Endodermal cell (in vitro differentiated cells): ENCODE measurements at regions not wholly inside any gene's neighbourhood (a gene's known extent, or its start where the extent isn't known, plus 50 kb on each side); places are given as distances from the start of the nearest gene placed in this dataset.

Source experiments
- DNase-seq: peaks from one replicate; pipeline ENCODE4 v3.0.0-alpha.2; 2017
- H3K27ac ChIP-seq: 2 replicates; pipeline ENCODE4 v1.5.1; 2013; ENCODE audit warnings: mild to moderate bottlenecking, low read depth, low read length, moderate library complexity
- H3K27me3 ChIP-seq: 2 replicates; pipeline ENCODE4 v1.6.1; 2013; ENCODE audit warnings: mild to moderate bottlenecking, low read length, moderate library complexity; ENCODE audit not compliant: insufficient read depth, control insufficient read depth, poor library complexity, severe bottlenecking
- H3K36me3 ChIP-seq: 2 replicates; pipeline ENCODE4 v1.7.0; 2013; ENCODE audit warnings: mild to moderate bottlenecking, low read length, moderate library complexity; ENCODE audit not compliant: control insufficient read depth, insufficient read depth
- H3K4me1 ChIP-seq: one replicate; pipeline ENCODE4 v1.7.0; 2013; ENCODE audit warnings: low read length; ENCODE audit not compliant: control insufficient read depth, insufficient read depth
- H3K4me3 ChIP-seq: 2 replicates; pipeline ENCODE4 v1.5.1; 2013; ENCODE audit warnings: mild to moderate bottlenecking, low read length, moderate library complexity
- H3K9ac ChIP-seq: 2 replicates; pipeline ENCODE4 v1.6.1; 2013; ENCODE audit warnings: mild to moderate bottlenecking, low read length, moderate library complexity; ENCODE audit not compliant: poor library complexity, severe bottlenecking; ENCODE audit errors: extremely low read depth
- H3K9me3 ChIP-seq: 2 replicates; pipeline ENCODE4 v1.6.1; 2013; ENCODE audit warnings: mild to moderate bottlenecking, low read length, moderate library complexity; ENCODE audit not compliant: control insufficient read depth
- H3K27ac Mint-ChIP-seq: 2 replicates; pipeline ENCODE4 v1.8.0; 2020; ENCODE audit warnings: mixed read lengths
- H3K27me3 Mint-ChIP-seq: 2 replicates; pipeline ENCODE4 v1.8.0; 2021; ENCODE audit warnings: mild to moderate bottlenecking, mixed read lengths; ENCODE audit not compliant: insufficient read depth
- H3K36me3 Mint-ChIP-seq: 2 replicates; pipeline ENCODE4 v1.8.0; 2020; ENCODE audit warnings: low read depth, mixed read lengths
- H3K4me1 Mint-ChIP-seq: 2 replicates; pipeline ENCODE4 v1.8.0; 2020; ENCODE audit warnings: mixed read lengths
- H3K4me3 Mint-ChIP-seq: 2 replicates; pipeline ENCODE4 v1.8.0; 2020; ENCODE audit warnings: mild to moderate bottlenecking, moderate library complexity, mixed read lengths
- H3K9me3 Mint-ChIP-seq: 2 replicates; pipeline ENCODE4 v1.8.0; 2020; ENCODE audit warnings: mild to moderate bottlenecking, mixed read lengths
- WGBS, 2 experiments: methylation state at CpG; one replicate each; pipeline versions ENCODE4 v1.1.5 to v1.1.7; 2013; ENCODE audit warnings: missing lambda C conversion rate in 2 of 2, mixed read lengths in 1 of 2; ENCODE audit not compliant: insufficient coverage in 1 of 2, insufficient read length in 1 of 2; 5-methylcytosine and 5-hydroxymethylcytosine counted together
- TF ChIP-seq, protein P1 (sequence below): fragments of 200-600 bp; sonication (generic); conservative IDR thresholded peaks from 2 replicates; pipeline ENCODE4 v1.5.0; 2021; ENCODE audit warnings: antibody characterized with exemption, mild to moderate bottlenecking

DNA sequence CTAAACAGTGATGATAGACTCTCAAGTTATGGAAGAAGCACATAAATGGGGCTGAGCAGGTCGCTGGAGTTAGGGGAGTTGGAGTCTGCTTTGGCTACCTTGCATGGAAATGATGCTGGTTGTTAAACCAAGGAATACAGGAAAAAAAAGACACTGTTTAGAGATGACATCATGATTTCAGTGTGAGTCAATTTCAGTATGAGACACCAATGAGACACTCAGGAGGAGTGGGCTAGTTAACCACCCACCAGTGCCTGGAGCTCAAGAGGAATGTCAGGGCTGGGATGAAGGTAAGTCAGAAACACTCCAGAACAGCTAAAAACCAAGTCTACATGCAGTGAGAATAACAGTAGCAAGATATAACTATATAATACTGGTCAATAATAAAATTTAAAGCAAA is 303.6 kb downstream of the SOX11 start:
- Mint-ChIP-seq H3K4me1 (peaks cover 8% of the 10 kb centered on the region), H3K9me3 (no peaks in the 10 kb centered on the region), H3K27me3 (peaks cover 5% of the 10 kb centered on the region), H3K27ac (no peak overlapping the region), H3K36me3 (no peaks in the 10 kb centered on the region), H3K4me3 (no peak overlapping the region)
- Histone ChIP-seq H3K4me1 (no peaks in the 10 kb centered on the region), H3K27ac (no peak overlapping the region), H3K36me3 (no peaks in the 10 kb centered on the region), H3K27me3 (no peaks in the 10 kb centered on the region), H3K9ac (no peak overlapping the region), H3K4me3 (no peak overlapping the region), H3K9me3 (no peaks in the 10 kb centered on the region)
- TF ChIP-seq, protein P1, sequence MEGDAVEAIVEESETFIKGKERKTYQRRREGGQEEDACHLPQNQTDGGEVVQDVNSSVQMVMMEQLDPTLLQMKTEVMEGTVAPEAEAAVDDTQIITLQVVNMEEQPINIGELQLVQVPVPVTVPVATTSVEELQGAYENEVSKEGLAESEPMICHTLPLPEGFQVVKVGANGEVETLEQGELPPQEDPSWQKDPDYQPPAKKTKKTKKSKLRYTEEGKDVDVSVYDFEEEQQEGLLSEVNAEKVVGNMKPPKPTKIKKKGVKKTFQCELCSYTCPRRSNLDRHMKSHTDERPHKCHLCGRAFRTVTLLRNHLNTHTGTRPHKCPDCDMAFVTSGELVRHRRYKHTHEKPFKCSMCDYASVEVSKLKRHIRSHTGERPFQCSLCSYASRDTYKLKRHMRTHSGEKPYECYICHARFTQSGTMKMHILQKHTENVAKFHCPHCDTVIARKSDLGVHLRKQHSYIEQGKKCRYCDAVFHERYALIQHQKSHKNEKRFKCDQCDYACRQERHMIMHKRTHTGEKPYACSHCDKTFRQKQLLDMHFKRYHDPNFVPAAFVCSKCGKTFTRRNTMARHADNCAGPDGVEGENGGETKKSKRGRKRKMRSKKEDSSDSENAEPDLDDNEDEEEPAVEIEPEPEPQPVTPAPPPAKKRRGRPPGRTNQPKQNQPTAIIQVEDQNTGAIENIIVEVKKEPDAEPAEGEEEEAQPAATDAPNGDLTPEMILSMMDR, result no peak
- no peak for DNase-seq
- WGBS, 2 experiments, result 85 to 100% methylated on average over 1 of the region's 1 CpG

DNA sequence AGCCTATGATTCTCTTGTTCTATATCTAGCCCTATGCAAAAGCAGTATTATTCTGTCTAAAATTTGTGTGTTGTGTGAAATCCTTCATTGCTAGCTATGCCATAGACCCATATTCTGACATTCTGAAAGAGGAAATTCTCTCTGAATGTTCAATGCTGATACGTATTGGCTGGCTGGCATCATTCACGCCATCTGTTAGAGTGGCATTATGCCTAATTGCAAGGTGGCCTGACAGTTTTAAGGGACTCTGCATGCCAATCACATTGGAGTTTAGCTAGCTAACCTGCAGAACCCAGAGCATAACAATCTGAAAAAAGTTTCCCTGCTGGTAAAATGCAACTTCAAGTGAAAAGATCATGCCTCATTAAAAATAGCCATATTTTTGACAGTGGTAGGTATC is 316.0 kb downstream of the SOX11 start:
- TF ChIP-seq, protein P1, result no peak
- Histone ChIP-seq H3K9ac (no peak overlapping the region), H3K4me1 (no peaks in the 10 kb centered on the region), H3K27ac (no peak overlapping the region), H3K27me3 (no peaks in the 10 kb centered on the region), H3K36me3 (no peaks in the 10 kb centered on the region), H3K9me3 (no peaks in the 10 kb centered on the region), H3K4me3 (no peak overlapping the region)
- Mint-ChIP-seq H3K4me3 (no peak overlapping the region), H3K27ac (no peak overlapping the region), H3K4me1 (no peaks in the 10 kb centered on the region), H3K27me3 (no peaks in the 10 kb centered on the region), H3K9me3 (no peaks in the 10 kb centered on the region), H3K36me3 (no peaks in the 10 kb centered on the region)
- no peak for DNase-seq
- 91 to 100% methylated on average over 2 of the region's 2 CpGs for WGBS, 2 experiments

DNA sequence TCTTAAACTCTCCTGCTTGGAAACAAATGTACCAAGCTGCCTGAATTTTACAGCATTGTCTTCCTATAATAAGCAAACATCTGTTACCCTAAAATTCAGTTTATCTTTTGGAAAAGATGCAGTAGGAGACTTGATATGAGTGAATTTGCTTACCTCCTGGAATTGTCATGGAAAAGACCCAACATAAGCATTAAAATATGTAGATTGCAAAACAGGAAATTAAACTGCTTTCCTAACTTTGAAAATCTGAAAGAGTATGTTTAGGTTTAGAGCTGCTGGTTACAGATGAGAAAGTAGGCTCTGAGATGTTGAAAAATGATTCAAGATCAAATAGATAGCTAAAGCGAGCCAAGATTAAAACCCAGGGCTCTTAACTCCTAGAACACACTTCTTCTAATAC is 316.5 kb downstream of the SOX11 start:
- Histone ChIP-seq H3K4me3 (no peak overlapping the region), H3K36me3 (no peaks in the 10 kb centered on the region), H3K9ac (no peak overlapping the region), H3K27me3 (no peaks in the 10 kb centered on the region), H3K27ac (no peak overlapping the region), H3K9me3 (no peaks in the 10 kb centered on the region), H3K4me1 (no peaks in the 10 kb centered on the region)
- Mint-ChIP-seq H3K4me3 (no peak overlapping the region), H3K27me3 (no peaks in the 10 kb centered on the region), H3K36me3 (no peaks in the 10 kb centered on the region), H3K27ac (no peak overlapping the region), H3K9me3 (no peaks in the 10 kb centered on the region), H3K4me1 (no peaks in the 10 kb centered on the region)
- TF ChIP-seq, protein P1, result no peak
- no CpG with 5 or more reads among the region's 1 CpG for WGBS, 2 experiments
- DNase-seq, result no peak
